Gastroesophageal sphincter (tissue), 3 donors: ENCODE measurements at regions not wholly inside any gene's neighbourhood (a gene's known extent, or its start where the extent isn't known, plus 50 kb on each side); places are given as distances from the start of the nearest gene placed in this dataset.

Experiments
- CTCF ChIP-seq, 4 experiments: fragments of 200-600 bp in 2 of 4; fragments of 450-650 bp in 2 of 4; sonication (generic) in 1 of 4; IDR thresholded peaks; one replicate each; pipeline ENCODE4 v1.5.1; 2017 to 2019; ENCODE audit warnings: antibody characterized with exemption in 4 of 4, mild to moderate bottlenecking in 2 of 4, moderate library complexity in 2 of 4
- EP300 ChIP-seq: sonication (generic); formaldehyde crosslinking; IDR thresholded peaks from one replicate; pipeline ENCODE4 v1.6.1; 2017; ENCODE audit warnings: antibody characterized with exemption, mild to moderate bottlenecking
- POLR2A ChIP-seq, 2 donors: fragments of 450-650 bp; IDR thresholded peaks; one replicate each; pipeline ENCODE4 v1.6.1; 2017; ENCODE audit warnings: antibody characterized with exemption in 2 of 2, mild to moderate bottlenecking in 2 of 2, moderate library complexity in 1 of 2

GRCh38 chr19:28492621-28493020 lies 720.3 kb downstream of the UQCRFS1 start:
- TF ChIP-seq CTCF (IDR thresholded peaks at IDR 0.05) (no peak), POLR2A (IDR thresholded peaks at IDR 0.05) (no peak), EP300 (no peak)
